RPMI8226 (cell line): ENCODE measurements at regions not wholly inside any gene's neighbourhood (a gene's known extent, or its start where the extent isn't known, plus 50 kb on each side); places are given as distances from the start of the nearest gene placed in this dataset.
"Not testable (repeated sequence)": the region's sequence is repeated elsewhere in the genome, so short reads cannot be mapped to it uniquely, and the experiment has no call there.

ENCODE experiments used
- DNase-seq: peaks from one replicate; pipeline ENCODE4 v3.0.0-alpha.2; 2015

GRCh38 chr6:100088009-100088408 is 94.0 kb upstream of the MCHR2 start:
- no peak for DNase-seq

- no peak for DNase-seq
Measured at GRCh38 chr6:100084991-100085364, 91.0 kb upstream of the MCHR2 start.

GRCh38 chr6:100084316-100084990 is 90.4 kb upstream of the MCHR2 start:
- no peak for DNase-seq

- DNase-seq: peak; percentile 47
Measured at GRCh38 chr6:100078509-100078908, 84.5 kb upstream of the MCHR2 start.

DNA sequence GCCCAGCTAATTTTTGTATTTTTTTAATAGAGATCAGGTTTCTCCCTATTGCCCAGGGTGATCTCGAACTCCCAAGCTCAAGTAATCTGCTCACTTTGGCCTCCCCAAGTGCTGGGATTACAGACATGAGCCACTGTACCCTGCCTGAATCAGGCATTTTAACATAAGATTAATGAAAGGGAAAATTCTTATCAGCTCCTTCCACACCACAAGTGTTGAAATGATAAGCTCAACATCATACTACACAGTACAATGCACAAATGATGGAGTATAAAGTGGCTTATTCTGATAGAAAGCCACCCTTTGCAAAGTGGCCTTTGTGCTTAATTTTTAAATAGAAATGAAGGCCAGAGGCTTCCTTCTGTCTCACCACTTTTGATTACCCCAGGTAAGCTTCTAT is 71.3 kb upstream of the MCHR2 start:
- DNase-seq: no peak

DNA sequence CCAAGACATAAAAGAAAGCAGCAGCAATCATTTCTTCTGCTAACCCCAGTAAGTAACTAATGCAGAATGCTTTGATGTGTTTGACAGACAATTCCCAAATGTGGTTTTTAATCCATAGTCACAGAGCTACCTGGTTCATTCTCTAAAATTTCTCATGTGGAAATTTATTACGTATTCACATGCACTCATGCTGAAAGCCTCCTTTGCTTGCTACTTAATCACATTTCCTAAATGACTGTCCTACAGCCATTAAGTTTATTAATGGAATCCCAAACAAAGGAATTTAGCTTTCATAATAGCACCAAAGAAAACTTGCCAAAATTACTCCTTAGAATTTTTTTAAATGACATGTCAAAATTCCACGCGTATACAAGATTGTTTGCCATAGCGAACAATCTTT is 68.6 kb upstream of the MCHR2 start:
- no peak for DNase-seq

DNA sequence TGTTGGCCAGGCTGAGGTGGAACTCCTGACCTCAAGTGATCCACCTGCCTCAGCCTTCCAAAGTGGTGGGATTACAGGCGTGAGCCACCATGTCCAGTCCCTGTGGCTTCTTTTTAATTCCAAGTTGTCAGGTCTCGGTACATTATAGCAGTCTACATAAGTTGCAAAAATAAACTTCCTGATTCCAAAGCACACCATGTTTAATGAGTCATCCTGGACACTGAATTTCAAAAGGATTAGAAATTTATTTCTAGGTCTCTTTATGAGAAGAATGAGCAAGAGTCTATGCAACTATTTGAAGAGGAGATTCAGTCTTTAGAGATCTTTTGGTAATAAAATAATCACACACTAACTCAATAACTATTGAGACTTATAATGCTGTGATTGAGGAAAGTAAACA is 63.9 kb upstream of the MCHR2 start:
- DNase-seq: no peak

DNA sequence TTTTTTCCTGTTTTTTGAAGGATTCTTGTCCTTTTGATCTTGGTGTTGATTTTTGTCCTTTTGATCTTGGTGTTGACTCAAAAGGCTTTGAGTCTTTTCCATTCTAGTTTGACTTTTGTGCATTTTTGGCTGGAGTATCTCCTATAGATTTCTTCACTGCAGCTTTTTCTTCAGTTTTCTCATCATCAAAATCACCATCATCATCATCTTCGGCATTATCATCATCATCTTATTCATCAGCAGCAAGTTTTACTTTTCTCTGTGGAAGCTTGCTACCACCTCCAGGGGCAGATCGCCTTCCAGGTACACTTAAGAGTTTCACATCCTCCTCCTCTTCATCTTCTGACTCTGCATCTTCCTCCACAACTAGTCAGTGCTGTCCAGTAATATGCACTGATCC is 56.5 kb upstream of the MCHR2 start:
- no peak for DNase-seq

- not testable (repeated sequence) for DNase-seq
Measured at GRCh38 chr6:100043961-100044360, 49.9 kb upstream of the MCHR2 start.
